K562 (cell line): ENCODE measurements at regions not wholly inside any gene's neighbourhood (a gene's known extent, or its start where the extent isn't known, plus 50 kb on each side); places are given as distances from the start of the nearest gene placed in this dataset.

ENCODE experiments used
- C11orf30 ChIP-seq: fragments of 450-650 bp; IDR thresholded peaks from 2 replicates; pipeline ENCODE4 v1.6.1; 2016; ENCODE audit warnings: low read depth, mild to moderate bottlenecking
- EZH2 ChIP-seq: IDR thresholded peaks from 2 replicates; pipeline ENCODE4 v1.6.1; 2012; ENCODE audit warnings: low read depth, mild to moderate bottlenecking, inconsistent platforms, low read length, borderline replicate concordance
- HNRNPUL1 ChIP-seq: fragments of 200-400 bp; formaldehyde crosslinking; IDR thresholded peaks from 2 replicates; pipeline ENCODE4 v1.6.1; 2017; ENCODE audit warnings: low read length
- SMARCA5 ChIP-seq: fragments of 450-650 bp; IDR thresholded peaks from 2 replicates; pipeline ENCODE4 v1.6.1; 2016
- TF ChIP-seq, protein P1 (sequence below): fragments of 450-650 bp; IDR thresholded peaks from 2 replicates; pipeline ENCODE4 v1.6.1; 2016; ENCODE audit warnings: mild to moderate bottlenecking, moderate library complexity
- TF ChIP-seq, protein P2 (sequence below): sonication (generic); formaldehyde crosslinking; IDR thresholded peaks from 2 replicates; pipeline ENCODE4 v1.8.0; 2022; ENCODE audit warnings: mild to moderate bottlenecking, missing genetic modification reagents

DNA sequence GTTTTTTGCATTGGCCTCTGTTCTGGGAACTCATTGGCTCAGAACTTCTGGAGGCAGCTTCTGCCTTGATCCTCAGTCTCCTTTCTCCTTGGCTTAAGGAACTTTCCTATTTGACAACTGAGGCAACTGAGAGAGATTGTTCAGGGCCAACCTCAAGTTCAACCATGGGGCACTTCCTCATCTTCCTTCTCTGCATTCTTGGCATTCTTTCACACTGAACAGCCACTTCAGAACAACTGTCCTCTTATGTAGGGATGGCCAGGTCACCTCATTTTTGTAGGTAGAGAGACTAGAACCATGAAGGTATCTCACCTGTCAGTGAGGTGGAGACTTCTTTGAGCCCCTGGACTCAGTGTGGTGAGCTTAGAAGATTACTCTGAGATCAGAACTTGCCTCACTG, 63.0 kb upstream of the NRXN3 start (continued):
- TF ChIP-seq, protein P1, sequence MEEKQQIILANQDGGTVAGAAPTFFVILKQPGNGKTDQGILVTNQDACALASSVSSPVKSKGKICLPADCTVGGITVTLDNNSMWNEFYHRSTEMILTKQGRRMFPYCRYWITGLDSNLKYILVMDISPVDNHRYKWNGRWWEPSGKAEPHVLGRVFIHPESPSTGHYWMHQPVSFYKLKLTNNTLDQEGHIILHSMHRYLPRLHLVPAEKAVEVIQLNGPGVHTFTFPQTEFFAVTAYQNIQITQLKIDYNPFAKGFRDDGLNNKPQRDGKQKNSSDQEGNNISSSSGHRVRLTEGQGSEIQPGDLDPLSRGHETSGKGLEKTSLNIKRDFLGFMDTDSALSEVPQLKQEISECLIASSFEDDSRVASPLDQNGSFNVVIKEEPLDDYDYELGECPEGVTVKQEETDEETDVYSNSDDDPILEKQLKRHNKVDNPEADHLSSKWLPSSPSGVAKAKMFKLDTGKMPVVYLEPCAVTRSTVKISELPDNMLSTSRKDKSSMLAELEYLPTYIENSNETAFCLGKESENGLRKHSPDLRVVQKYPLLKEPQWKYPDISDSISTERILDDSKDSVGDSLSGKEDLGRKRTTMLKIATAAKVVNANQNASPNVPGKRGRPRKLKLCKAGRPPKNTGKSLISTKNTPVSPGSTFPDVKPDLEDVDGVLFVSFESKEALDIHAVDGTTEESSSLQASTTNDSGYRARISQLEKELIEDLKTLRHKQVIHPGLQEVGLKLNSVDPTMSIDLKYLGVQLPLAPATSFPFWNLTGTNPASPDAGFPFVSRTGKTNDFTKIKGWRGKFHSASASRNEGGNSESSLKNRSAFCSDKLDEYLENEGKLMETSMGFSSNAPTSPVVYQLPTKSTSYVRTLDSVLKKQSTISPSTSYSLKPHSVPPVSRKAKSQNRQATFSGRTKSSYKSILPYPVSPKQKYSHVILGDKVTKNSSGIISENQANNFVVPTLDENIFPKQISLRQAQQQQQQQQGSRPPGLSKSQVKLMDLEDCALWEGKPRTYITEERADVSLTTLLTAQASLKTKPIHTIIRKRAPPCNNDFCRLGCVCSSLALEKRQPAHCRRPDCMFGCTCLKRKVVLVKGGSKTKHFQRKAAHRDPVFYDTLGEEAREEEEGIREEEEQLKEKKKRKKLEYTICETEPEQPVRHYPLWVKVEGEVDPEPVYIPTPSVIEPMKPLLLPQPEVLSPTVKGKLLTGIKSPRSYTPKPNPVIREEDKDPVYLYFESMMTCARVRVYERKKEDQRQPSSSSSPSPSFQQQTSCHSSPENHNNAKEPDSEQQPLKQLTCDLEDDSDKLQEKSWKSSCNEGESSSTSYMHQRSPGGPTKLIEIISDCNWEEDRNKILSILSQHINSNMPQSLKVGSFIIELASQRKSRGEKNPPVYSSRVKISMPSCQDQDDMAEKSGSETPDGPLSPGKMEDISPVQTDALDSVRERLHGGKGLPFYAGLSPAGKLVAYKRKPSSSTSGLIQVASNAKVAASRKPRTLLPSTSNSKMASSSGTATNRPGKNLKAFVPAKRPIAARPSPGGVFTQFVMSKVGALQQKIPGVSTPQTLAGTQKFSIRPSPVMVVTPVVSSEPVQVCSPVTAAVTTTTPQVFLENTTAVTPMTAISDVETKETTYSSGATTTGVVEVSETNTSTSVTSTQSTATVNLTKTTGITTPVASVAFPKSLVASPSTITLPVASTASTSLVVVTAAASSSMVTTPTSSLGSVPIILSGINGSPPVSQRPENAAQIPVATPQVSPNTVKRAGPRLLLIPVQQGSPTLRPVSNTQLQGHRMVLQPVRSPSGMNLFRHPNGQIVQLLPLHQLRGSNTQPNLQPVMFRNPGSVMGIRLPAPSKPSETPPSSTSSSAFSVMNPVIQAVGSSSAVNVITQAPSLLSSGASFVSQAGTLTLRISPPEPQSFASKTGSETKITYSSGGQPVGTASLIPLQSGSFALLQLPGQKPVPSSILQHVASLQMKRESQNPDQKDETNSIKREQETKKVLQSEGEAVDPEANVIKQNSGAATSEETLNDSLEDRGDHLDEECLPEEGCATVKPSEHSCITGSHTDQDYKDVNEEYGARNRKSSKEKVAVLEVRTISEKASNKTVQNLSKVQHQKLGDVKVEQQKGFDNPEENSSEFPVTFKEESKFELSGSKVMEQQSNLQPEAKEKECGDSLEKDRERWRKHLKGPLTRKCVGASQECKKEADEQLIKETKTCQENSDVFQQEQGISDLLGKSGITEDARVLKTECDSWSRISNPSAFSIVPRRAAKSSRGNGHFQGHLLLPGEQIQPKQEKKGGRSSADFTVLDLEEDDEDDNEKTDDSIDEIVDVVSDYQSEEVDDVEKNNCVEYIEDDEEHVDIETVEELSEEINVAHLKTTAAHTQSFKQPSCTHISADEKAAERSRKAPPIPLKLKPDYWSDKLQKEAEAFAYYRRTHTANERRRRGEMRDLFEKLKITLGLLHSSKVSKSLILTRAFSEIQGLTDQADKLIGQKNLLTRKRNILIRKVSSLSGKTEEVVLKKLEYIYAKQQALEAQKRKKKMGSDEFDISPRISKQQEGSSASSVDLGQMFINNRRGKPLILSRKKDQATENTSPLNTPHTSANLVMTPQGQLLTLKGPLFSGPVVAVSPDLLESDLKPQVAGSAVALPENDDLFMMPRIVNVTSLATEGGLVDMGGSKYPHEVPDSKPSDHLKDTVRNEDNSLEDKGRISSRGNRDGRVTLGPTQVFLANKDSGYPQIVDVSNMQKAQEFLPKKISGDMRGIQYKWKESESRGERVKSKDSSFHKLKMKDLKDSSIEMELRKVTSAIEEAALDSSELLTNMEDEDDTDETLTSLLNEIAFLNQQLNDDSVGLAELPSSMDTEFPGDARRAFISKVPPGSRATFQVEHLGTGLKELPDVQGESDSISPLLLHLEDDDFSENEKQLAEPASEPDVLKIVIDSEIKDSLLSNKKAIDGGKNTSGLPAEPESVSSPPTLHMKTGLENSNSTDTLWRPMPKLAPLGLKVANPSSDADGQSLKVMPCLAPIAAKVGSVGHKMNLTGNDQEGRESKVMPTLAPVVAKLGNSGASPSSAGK, result no peak
- no peak for TF ChIP-seq C11orf30
- TF ChIP-seq HNRNPUL1, result no peak
- no peak for TF ChIP-seq EZH2
- TF ChIP-seq SMARCA5, result no peak
- TF ChIP-seq, protein P2, sequence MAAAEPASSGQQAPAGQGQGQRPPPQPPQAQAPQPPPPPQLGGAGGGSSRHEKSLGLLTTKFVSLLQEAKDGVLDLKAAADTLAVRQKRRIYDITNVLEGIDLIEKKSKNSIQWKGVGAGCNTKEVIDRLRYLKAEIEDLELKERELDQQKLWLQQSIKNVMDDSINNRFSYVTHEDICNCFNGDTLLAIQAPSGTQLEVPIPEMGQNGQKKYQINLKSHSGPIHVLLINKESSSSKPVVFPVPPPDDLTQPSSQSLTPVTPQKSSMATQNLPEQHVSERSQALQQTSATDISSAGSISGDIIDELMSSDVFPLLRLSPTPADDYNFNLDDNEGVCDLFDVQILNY (CRISPR knock-in tag), result no peak
